NB4 (cell line): ENCODE measurements at regions not wholly inside any gene's neighbourhood (a gene's known extent, or its start where the extent isn't known, plus 50 kb on each side); places are given as distances from the start of the nearest gene placed in this dataset.

Source experiments
- CTCF ChIP-seq: IDR thresholded peaks from one replicate; pipeline ENCODE4 v1.5.1; 2012; ENCODE audit warnings: low read depth, low read length
- MYC ChIP-seq: IDR thresholded peaks from 2 replicates; pipeline ENCODE4 v1.6.1; 2011; ENCODE audit warnings: low read depth, low read length

GRCh38 chrX:126886997-126887396 is 67.5 kb downstream of the PRR32 start:
- no peak for TF ChIP-seq MYC
- no peak for TF ChIP-seq CTCF
